ENCODE measurements at regions not wholly inside any gene's neighbourhood (a gene's known extent, or its start where the extent isn't known, plus 50 kb on each side); places are given as distances from the start of the nearest gene placed in this dataset.

DNA sequence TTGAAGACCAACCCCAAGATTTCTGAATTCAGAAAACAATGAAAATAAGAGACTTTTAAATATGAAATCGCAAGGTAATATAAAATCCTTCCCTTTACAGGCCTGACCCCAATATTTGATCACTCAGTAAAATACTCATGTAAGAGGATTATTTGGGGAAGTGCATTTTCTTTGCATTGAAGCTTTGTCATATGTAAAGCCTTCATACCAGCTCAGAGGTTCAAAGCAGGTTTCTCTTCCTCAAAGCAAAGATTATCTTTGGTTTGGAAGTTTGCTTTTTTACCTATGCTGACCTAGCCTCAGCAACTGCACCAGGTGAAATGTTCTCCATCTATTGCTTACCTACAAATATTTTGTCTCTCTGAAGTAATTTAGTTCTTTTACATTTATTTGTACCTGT is 106.5 kb upstream of the PARP8 start:
- no peaks in the 10 kb centered on the region for H3K36me3 ChIP-seq (ENCODE audit: insufficient read depth)
- no peaks in the 10 kb centered on the region for H4K20me1 ChIP-seq (replicated peaks; ENCODE audit: insufficient read depth)
- no peak overlapping the region for H3K27ac ChIP-seq (ENCODE audit: low read depth)
- ATAC-seq, result no peak
- no peaks in the 10 kb centered on the region for H3K27me3 ChIP-seq (ENCODE audit: insufficient read depth)
- no peak overlapping the region for H2AFZ ChIP-seq
- DNase-seq (ENCODE audit: low spot score), result no peak
- Mint-ChIP-seq H3K27me3 (ENCODE audit: insufficient read depth, low read depth, poor library complexity) (no peaks in the 10 kb centered on the region), H3K27ac (no peak overlapping the region), H3K4me3 (no peak overlapping the region), H3K9me3 (no peaks in the 10 kb centered on the region), H3K4me1 (no peaks in the 10 kb centered on the region; the same call in 2 of the 3 replicates), H3K36me3 (ENCODE audit: low read depth) (no peaks in the 10 kb centered on the region)
- no peaks in the 10 kb centered on the region for H3K9me2 ChIP-seq (ENCODE audit: insufficient read depth)
- no peaks in the 10 kb centered on the region for H3K79me2 ChIP-seq (replicated peaks; ENCODE audit: insufficient read depth)
- no peaks in the 10 kb centered on the region for H3K4me1 ChIP-seq (ENCODE audit: insufficient read depth)
- TF ChIP-seq, protein P1, sequence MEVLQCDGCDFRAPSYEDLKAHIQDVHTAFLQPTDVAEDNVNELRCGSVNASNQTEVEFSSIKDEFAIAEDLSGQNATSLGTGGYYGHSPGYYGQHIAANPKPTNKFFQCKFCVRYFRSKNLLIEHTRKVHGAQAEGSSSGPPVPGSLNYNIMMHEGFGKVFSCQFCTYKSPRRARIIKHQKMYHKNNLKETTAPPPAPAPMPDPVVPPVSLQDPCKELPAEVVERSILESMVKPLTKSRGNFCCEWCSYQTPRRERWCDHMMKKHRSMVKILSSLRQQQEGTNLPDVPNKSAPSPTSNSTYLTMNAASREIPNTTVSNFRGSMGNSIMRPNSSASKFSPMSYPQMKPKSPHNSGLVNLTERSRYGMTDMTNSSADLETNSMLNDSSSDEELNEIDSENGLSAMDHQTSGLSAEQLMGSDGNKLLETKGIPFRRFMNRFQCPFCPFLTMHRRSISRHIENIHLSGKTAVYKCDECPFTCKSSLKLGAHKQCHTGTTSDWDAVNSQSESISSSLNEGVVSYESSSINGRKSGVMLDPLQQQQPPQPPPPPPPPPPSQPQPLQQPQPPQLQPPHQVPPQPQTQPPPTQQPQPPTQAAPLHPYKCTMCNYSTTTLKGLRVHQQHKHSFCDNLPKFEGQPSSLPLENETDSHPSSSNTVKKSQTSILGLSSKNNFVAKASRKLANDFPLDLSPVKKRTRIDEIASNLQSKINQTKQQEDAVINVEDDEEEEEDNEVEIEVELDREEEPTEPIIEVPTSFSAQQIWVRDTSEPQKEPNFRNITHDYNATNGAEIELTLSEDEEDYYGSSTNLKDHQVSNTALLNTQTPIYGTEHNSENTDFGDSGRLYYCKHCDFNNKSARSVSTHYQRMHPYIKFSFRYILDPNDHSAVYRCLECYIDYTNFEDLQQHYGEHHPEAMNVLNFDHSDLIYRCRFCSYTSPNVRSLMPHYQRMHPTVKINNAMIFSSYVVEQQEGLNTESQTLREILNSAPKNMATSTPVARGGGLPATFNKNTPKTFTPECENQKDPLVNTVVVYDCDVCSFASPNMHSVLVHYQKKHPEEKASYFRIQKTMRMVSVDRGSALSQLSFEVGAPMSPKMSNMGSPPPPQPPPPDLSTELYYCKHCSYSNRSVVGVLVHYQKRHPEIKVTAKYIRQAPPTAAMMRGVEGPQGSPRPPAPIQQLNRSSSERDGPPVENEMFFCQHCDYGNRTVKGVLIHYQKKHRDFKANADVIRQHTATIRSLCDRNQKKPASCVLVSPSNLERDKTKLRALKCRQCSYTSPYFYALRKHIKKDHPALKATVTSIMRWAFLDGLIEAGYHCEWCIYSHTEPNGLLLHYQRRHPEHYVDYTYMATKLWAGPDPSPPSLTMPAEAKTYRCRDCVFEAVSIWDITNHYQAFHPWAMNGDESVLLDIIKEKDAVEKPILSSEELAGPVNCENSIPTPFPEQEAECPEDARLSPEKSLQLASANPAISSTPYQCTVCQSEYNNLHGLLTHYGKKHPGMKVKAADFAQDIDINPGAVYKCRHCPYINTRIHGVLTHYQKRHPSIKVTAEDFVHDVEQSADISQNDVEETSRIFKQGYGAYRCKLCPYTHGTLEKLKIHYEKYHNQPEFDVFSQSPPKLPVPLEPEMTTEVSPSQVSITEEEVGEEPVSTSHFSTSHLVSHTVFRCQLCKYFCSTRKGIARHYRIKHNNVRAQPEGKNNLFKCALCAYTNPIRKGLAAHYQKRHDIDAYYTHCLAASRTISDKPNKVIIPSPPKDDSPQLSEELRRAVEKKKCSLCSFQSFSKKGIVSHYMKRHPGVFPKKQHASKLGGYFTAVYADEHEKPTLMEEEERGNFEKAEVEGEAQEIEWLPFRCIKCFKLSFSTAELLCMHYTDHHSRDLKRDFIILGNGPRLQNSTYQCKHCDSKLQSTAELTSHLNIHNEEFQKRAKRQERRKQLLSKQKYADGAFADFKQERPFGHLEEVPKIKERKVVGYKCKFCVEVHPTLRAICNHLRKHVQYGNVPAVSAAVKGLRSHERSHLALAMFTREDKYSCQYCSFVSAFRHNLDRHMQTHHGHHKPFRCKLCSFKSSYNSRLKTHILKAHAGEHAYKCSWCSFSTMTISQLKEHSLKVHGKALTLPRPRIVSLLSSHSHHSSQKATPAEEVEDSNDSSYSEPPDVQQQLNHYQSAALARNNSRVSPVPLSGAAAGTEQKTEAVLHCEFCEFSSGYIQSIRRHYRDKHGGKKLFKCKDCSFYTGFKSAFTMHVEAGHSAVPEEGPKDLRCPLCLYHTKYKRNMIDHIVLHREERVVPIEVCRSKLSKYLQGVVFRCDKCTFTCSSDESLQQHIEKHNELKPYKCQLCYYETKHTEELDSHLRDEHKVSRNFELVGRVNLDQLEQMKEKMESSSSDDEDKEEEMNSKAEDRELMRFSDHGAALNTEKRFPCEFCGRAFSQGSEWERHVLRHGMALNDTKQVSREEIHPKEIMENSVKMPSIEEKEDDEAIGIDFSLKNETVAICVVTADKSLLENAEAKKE (CRISPR knock-in tag; IDR thresholded peaks at IDR 0.05), result no peak
- TF ChIP-seq ZNF331 (CRISPR knock-in tag; IDR thresholded peaks at IDR 0.05; ENCODE audit: low read depth) (no peak), POLR2AphosphoS5 (IDR thresholded peaks at IDR 0.05; ENCODE audit: low read depth) (no peak), EZH2phosphoT487 (IDR thresholded peaks at IDR 0.05; ENCODE audit: unreplicated experiment) (no peak), CREB1 (CRISPR knock-in tag; IDR thresholded peaks at IDR 0.05; ENCODE audit: low read depth) (no peak), JUNB (IDR thresholded peaks at IDR 0.05; ENCODE audit: unreplicated experiment) (no peak), ZNF114 (CRISPR knock-in tag; IDR thresholded peaks at IDR 0.05) (no peak), STAT1 (IDR thresholded peaks at IDR 0.05; ENCODE audit: unreplicated experiment) (no peak), EZH2 (IDR thresholded peaks at IDR 0.05; ENCODE audit: low read depth, unreplicated experiment) (no peak), NANOG (IDR thresholded peaks at IDR 0.05; ENCODE audit: borderline replicate concordance) (no peak)
- TF ChIP-seq, protein P2, sequence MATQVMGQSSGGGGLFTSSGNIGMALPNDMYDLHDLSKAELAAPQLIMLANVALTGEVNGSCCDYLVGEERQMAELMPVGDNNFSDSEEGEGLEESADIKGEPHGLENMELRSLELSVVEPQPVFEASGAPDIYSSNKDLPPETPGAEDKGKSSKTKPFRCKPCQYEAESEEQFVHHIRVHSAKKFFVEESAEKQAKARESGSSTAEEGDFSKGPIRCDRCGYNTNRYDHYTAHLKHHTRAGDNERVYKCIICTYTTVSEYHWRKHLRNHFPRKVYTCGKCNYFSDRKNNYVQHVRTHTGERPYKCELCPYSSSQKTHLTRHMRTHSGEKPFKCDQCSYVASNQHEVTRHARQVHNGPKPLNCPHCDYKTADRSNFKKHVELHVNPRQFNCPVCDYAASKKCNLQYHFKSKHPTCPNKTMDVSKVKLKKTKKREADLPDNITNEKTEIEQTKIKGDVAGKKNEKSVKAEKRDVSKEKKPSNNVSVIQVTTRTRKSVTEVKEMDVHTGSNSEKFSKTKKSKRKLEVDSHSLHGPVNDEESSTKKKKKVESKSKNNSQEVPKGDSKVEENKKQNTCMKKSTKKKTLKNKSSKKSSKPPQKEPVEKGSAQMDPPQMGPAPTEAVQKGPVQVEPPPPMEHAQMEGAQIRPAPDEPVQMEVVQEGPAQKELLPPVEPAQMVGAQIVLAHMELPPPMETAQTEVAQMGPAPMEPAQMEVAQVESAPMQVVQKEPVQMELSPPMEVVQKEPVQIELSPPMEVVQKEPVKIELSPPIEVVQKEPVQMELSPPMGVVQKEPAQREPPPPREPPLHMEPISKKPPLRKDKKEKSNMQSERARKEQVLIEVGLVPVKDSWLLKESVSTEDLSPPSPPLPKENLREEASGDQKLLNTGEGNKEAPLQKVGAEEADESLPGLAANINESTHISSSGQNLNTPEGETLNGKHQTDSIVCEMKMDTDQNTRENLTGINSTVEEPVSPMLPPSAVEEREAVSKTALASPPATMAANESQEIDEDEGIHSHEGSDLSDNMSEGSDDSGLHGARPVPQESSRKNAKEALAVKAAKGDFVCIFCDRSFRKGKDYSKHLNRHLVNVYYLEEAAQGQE (IDR thresholded peaks at IDR 0.05; ENCODE audit: unreplicated experiment), result no peak
- TF ChIP-seq, protein P3, sequence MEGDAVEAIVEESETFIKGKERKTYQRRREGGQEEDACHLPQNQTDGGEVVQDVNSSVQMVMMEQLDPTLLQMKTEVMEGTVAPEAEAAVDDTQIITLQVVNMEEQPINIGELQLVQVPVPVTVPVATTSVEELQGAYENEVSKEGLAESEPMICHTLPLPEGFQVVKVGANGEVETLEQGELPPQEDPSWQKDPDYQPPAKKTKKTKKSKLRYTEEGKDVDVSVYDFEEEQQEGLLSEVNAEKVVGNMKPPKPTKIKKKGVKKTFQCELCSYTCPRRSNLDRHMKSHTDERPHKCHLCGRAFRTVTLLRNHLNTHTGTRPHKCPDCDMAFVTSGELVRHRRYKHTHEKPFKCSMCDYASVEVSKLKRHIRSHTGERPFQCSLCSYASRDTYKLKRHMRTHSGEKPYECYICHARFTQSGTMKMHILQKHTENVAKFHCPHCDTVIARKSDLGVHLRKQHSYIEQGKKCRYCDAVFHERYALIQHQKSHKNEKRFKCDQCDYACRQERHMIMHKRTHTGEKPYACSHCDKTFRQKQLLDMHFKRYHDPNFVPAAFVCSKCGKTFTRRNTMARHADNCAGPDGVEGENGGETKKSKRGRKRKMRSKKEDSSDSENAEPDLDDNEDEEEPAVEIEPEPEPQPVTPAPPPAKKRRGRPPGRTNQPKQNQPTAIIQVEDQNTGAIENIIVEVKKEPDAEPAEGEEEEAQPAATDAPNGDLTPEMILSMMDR (conservative IDR thresholded peaks at IDR 0.05; ENCODE audit: low read depth in 2 of 2), result no peak
- TF ChIP-seq, protein P4, sequence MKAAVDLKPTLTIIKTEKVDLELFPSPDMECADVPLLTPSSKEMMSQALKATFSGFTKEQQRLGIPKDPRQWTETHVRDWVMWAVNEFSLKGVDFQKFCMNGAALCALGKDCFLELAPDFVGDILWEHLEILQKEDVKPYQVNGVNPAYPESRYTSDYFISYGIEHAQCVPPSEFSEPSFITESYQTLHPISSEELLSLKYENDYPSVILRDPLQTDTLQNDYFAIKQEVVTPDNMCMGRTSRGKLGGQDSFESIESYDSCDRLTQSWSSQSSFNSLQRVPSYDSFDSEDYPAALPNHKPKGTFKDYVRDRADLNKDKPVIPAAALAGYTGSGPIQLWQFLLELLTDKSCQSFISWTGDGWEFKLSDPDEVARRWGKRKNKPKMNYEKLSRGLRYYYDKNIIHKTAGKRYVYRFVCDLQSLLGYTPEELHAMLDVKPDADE (IDR thresholded peaks at IDR 0.05), result no peak
- no peak overlapping the region for H3K4me3 ChIP-seq
- no peak overlapping the region for H3K4me2 ChIP-seq
- no peaks in the 10 kb centered on the region for H3F3A ChIP-seq (replicated peaks; ENCODE audit: low read depth)
